SK-N-SH (cell line): ENCODE measurements at regions not wholly inside any gene's neighbourhood (a gene's known extent, or its start where the extent isn't known, plus 50 kb on each side); places are given as distances from the start of the nearest gene placed in this dataset.

Source experiments
- CTCF ChIA-PET: fragments of 300-600, 350-600 bp; formaldehyde crosslinking; extraction: SDS; loops from one replicate; lab custom pipeline; 2021; lab: Yijun Ruan, JAX
- POLR2A ChIA-PET: fragments of 350-600 bp; sonication (Branson Sonifier 250); formaldehyde crosslinking; extraction: SDS; loops from one replicate; lab custom pipeline; 2020; ENCODE audit warnings: antibody characterized with exemption, inconsistent platforms; lab: Yijun Ruan, JAX
- DNase-seq: peaks from one replicate; pipeline ENCODE4 v3.0.0; 2012
- H2AFZ ChIP-seq: fragments of 200-600 bp; sonication (generic); 2 replicates; pipeline ENCODE4 v1.8.1; 2016; ENCODE audit warnings: antibody characterized with exemption, mild to moderate bottlenecking, low read depth
- H3F3A ChIP-seq: fragments of 200-600 bp; sonication (generic); replicated peaks from 2 replicates; pipeline ENCODE3; 2016; ENCODE audit warnings: antibody characterized with exemption, mild to moderate bottlenecking; ENCODE audit not compliant: insufficient read depth
- H3K27ac ChIP-seq, 2 experiments: fragments of 200-500 bp in 1 of 2; fragments of 200-600 bp in 1 of 2; sonication (Bioruptor generic) in 1 of 2; sonication (generic), shearing (Covaris generic) in 1 of 2; 2 replicates each; pipeline versions ENCODE4 v1.5.1 to v1.6.1; 2014 to 2016; ENCODE audit warnings: low read depth in 2 of 2, inconsistent platforms in 1 of 2, low read length in 1 of 2, mild to moderate bottlenecking in 1 of 2, mixed read lengths in 1 of 2
- H3K27me3 ChIP-seq: fragments of 200-600 bp; sonication (generic), shearing (Covaris generic); 2 replicates; pipeline ENCODE4 v1.6.1; 2016; ENCODE audit warnings: mixed run types; ENCODE audit not compliant: insufficient read depth
- H3K36me3 ChIP-seq, 2 experiments: fragments of 200-500 bp in 1 of 2; fragments of 200-600 bp in 1 of 2; sonication (Bioruptor generic) in 1 of 2; sonication (generic) in 1 of 2; replicated peaks in 1 of 2; 2 replicates each; pipeline versions ENCODE3 to v1.5.1; 2014 to 2016; ENCODE audit warnings: low read length in 1 of 2, mild to moderate bottlenecking in 1 of 2; ENCODE audit not compliant: insufficient read depth in 2 of 2, control insufficient read depth in 1 of 2
- H3K4me1 ChIP-seq, 2 experiments: fragments of 200-500 bp in 1 of 2; fragments of 200-600 bp in 1 of 2; sonication (Bioruptor generic) in 1 of 2; sonication (generic), shearing (Covaris generic) in 1 of 2; 2 replicates each; pipeline versions ENCODE4 v1.5.1 to v1.6.1; 2014 to 2016; ENCODE audit warnings: low read depth in 1 of 2, low read length in 1 of 2, mixed run types in 1 of 2; ENCODE audit not compliant: insufficient read depth in 2 of 2, control insufficient read depth in 1 of 2
- H3K4me2 ChIP-seq: fragments of 200-600 bp; sonication (generic), shearing (Covaris generic); 2 replicates; pipeline ENCODE4 v1.6.1; 2017; ENCODE audit warnings: mixed run types
- H3K4me3 ChIP-seq, 2 experiments: fragments of 200-500 bp in 1 of 2; fragments of 200-600 bp in 1 of 2; sonication (Bioruptor generic) in 1 of 2; sonication (generic), shearing (Covaris generic) in 1 of 2; 2 replicates each; pipeline versions ENCODE4 v1.5.1 to v1.8.1; 2014 to 2016; ENCODE audit warnings: low read depth in 2 of 2, inconsistent platforms in 1 of 2, low read length in 1 of 2, mild to moderate bottlenecking in 1 of 2, mixed read lengths in 1 of 2, moderate library complexity in 1 of 2
- H3K79me2 ChIP-seq: fragments of 200-600 bp; sonication (generic); 2 replicates; pipeline ENCODE4 v1.8.1; 2017; ENCODE audit warnings: mild to moderate bottlenecking; ENCODE audit not compliant: insufficient read depth
- H3K9ac ChIP-seq: fragments of 200-600 bp; sonication (generic); 2 replicates; pipeline ENCODE4 v1.6.1; 2017; ENCODE audit warnings: mixed run types
- H3K9me2 ChIP-seq: fragments of 200-600 bp; sonication (generic); 2 replicates; pipeline ENCODE4 v1.6.1; 2017; ENCODE audit warnings: mixed run types
- H3K9me3 ChIP-seq: fragments of 200-600 bp; sonication (generic); 2 replicates; pipeline ENCODE4 v1.6.1; 2017; ENCODE audit warnings: mixed run types, mild to moderate bottlenecking, moderate library complexity
- H4K20me1 ChIP-seq: fragments of 200-600 bp; sonication (generic); 2 replicates; pipeline ENCODE4 v1.6.1; 2017; ENCODE audit warnings: mild to moderate bottlenecking, mixed run types; ENCODE audit not compliant: insufficient read depth
- EP300 ChIP-seq, 2 experiments: IDR thresholded peaks; 2 replicates each; pipeline versions ENCODE4 v1.4.0 to v1.6.1; 2012; ENCODE audit warnings: borderline replicate concordance in 1 of 2, low read depth in 1 of 2, low read length in 1 of 2
- EZH2phosphoT487 ChIP-seq: fragments of 200-600 bp; sonication (generic); IDR thresholded peaks from 2 replicates; pipeline ENCODE4 v1.6.1; 2017; ENCODE audit warnings: low read depth, mixed run types, mild to moderate bottlenecking, antibody characterized with exemption, moderate library complexity, borderline replicate concordance
- FOXJ3 ChIP-seq: sonication (generic); formaldehyde crosslinking; IDR thresholded peaks from 2 replicates; pipeline ENCODE4 v1.5.1; 2020; ENCODE audit warnings: mild to moderate bottlenecking, missing genetic modification reagents
- FOXM1 ChIP-seq: IDR thresholded peaks from 2 replicates; pipeline ENCODE4 v1.4.0; 2012; ENCODE audit warnings: low read depth, mild to moderate bottlenecking
- GABPA ChIP-seq: IDR thresholded peaks from 2 replicates; pipeline ENCODE4 v1.4.0; 2012; ENCODE audit warnings: low read depth, mild to moderate bottlenecking
- JUND ChIP-seq: IDR thresholded peaks from 2 replicates; pipeline ENCODE4 v1.4.0; 2012
- MXI1 ChIP-seq: IDR thresholded peaks from 2 replicates; pipeline ENCODE4 v1.6.1; 2012; ENCODE audit warnings: mild to moderate bottlenecking, low read depth, low read length, improper control_type of control experiment
- NFIC ChIP-seq: IDR thresholded peaks from 2 replicates; pipeline ENCODE4 v1.4.0; 2012; ENCODE audit warnings: borderline replicate concordance
- POLR2AphosphoS5 ChIP-seq: IDR thresholded peaks from 2 replicates; pipeline ENCODE4 v1.6.1; 2012; ENCODE audit warnings: low read depth, low read length
- RAD21 ChIP-seq: IDR thresholded peaks from 2 replicates; pipeline ENCODE4 v1.6.1; 2012; ENCODE audit warnings: mild to moderate bottlenecking, low read length
- RCOR1 ChIP-seq: fragments of 150-350 bp; IDR thresholded peaks from 2 replicates; pipeline ENCODE4 v1.6.1; 2017; ENCODE audit warnings: antibody characterized with exemption, low read length
- RXRA ChIP-seq: IDR thresholded peaks from 2 replicates; pipeline ENCODE4 v1.4.0; 2012; ENCODE audit warnings: low read depth, mild to moderate bottlenecking, borderline replicate concordance
- SMC3 ChIP-seq: IDR thresholded peaks from 2 replicates; pipeline ENCODE4 v1.6.1; 2012; ENCODE audit warnings: low read depth, low read length, improper control_type of control experiment
- TCF12 ChIP-seq: IDR thresholded peaks from 2 replicates; pipeline ENCODE4 v1.4.0; 2012
- TEAD4 ChIP-seq: IDR thresholded peaks from 2 replicates; pipeline ENCODE4 v1.4.0; 2012; ENCODE audit warnings: mild to moderate bottlenecking, borderline replicate concordance; ENCODE audit not compliant: insufficient read depth
- WGBS: methylation state at CpG from one replicate; pipeline ENCODE4 v1.1.6; 2017; ENCODE audit warnings: low lambda C conversion rate; 5-methylcytosine and 5-hydroxymethylcytosine counted together
- TF ChIP-seq, protein P1 (sequence below): fragments of 150-350 bp; IDR thresholded peaks from 2 replicates; pipeline ENCODE4 v1.6.1; 2017; ENCODE audit warnings: antibody characterized with exemption, low read length, low read depth, borderline replicate concordance
- TF ChIP-seq, protein P2 (sequence below): fragments of 150-350 bp; IDR thresholded peaks from 2 replicates; pipeline ENCODE4 v1.6.1; 2016; ENCODE audit warnings: mild to moderate bottlenecking, low read depth, low read length
- TF ChIP-seq, protein P3 (sequence below): IDR thresholded peaks from 2 replicates; pipeline ENCODE4; 2012
- TF ChIP-seq, protein P4 (sequence below): IDR thresholded peaks from 2 replicates; pipeline ENCODE4 v1.6.1; 2012; ENCODE audit warnings: mild to moderate bottlenecking, low read depth, low read length, moderate library complexity
- TF ChIP-seq, protein P5 (sequence below): IDR thresholded peaks from 2 replicates; pipeline ENCODE4 v1.4.0; 2012; ENCODE audit warnings: low read depth, borderline replicate concordance

DNA sequence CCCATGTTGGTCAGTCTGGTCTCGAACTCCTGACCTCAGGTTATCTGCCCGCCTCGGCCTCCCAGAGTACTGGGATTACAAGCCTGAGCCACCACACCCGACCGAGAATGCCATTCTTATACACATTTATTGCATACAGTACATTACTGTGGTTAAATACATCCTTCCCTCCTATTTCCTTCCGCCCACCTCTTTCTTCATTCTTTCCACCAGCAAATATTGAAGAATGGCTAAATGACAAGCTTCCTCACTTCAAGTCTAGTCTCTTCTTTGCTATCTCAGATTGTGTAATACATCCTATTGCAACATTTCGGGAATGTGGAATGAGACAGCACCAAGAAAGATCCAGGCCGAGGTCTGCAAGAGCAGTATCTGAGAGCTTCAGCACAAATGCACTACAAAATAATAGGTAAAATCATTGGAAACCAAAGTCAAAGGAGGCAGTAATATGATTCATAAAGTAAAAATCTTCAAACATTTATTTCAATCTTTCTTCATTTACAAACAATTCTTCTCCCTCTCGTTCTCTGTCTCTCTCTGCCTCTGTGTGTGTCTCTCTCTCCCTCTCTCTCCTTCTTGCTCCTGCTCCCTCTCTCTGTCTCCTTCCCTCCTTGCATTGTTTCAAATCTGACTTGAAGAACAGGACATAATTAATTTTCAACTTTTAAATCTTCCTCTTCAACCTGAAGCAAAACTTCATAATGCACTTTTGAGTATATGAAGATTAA is 94.7 kb upstream of the TGFBR2 start:
- Histone ChIP-seq H3K79me2 (no peaks in the 10 kb centered on the region), H3K4me1 (peaks cover 0 to 25% of the 10 kb centered on the region in 2 experiments; a peak in 2 of 4 replicates), H2AFZ (peak overlapping the region; percentile 45; the same call in 1 of the 2 replicates), H3K9me3 (no peaks in the 10 kb centered on the region), H3K4me2 (peak overlapping the region; percentile 7; the same call in 1 of the 2 replicates), H3K36me3 (no peaks in the 10 kb centered on the region), H3K9me2 (no peaks in the 10 kb centered on the region), H4K20me1 (no peaks in the 10 kb centered on the region), H3K9ac (no peak overlapping the region), H3K4me3 (no peak overlapping the region), H3K27me3 (no peaks in the 10 kb centered on the region), H3F3A (peaks cover 23% of the 10 kb centered on the region), H3K27ac (peak overlapping the region in 1 of 2 experiments; percentile 42; a peak in 2 of 4 replicates)
- WGBS = 38% methylated on average over 9 of the region's 9 CpGs
- TF ChIP-seq TEAD4 (0 out of 2 replicates have a peak, but pooled peaks have one; percentile 50), NFIC (0 out of 2 replicates have a peak, but pooled peaks have one; percentile 40), EZH2phosphoT487 (no peak), JUND (peak; percentile 40; the same call in 1 of the 2 replicates), SMC3 (no peak), RXRA (no peak), EP300 (IDR thresholded peaks at IDR 0.05; ENCODE audit: borderline replicate concordance in 1 of 2, low read depth in 1 of 2, low read length in 1 of 2) (peak in 1 of 2 experiments; percentile 30; a peak in 1 of 4 replicates), FOXJ3 (CRISPR knock-in tag) (no peak), TCF12 (peak; percentile 32; the same call in 1 of the 2 replicates), GABPA (no peak), MXI1 (no peak), RCOR1 (no peak), POLR2AphosphoS5 (no peak; the same call in 1 of the 2 replicates), RAD21 (no peak), FOXM1 (no peak)
- TF ChIP-seq, protein P1, sequence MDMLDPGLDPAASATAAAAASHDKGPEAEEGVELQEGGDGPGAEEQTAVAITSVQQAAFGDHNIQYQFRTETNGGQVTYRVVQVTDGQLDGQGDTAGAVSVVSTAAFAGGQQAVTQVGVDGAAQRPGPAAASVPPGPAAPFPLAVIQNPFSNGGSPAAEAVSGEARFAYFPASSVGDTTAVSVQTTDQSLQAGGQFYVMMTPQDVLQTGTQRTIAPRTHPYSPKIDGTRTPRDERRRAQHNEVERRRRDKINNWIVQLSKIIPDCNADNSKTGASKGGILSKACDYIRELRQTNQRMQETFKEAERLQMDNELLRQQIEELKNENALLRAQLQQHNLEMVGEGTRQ = no peak
- TF ChIP-seq, protein P2, sequence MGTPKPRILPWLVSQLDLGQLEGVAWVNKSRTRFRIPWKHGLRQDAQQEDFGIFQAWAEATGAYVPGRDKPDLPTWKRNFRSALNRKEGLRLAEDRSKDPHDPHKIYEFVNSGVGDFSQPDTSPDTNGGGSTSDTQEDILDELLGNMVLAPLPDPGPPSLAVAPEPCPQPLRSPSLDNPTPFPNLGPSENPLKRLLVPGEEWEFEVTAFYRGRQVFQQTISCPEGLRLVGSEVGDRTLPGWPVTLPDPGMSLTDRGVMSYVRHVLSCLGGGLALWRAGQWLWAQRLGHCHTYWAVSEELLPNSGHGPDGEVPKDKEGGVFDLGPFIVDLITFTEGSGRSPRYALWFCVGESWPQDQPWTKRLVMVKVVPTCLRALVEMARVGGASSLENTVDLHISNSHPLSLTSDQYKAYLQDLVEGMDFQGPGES = no peak
- TF ChIP-seq, protein P3, sequence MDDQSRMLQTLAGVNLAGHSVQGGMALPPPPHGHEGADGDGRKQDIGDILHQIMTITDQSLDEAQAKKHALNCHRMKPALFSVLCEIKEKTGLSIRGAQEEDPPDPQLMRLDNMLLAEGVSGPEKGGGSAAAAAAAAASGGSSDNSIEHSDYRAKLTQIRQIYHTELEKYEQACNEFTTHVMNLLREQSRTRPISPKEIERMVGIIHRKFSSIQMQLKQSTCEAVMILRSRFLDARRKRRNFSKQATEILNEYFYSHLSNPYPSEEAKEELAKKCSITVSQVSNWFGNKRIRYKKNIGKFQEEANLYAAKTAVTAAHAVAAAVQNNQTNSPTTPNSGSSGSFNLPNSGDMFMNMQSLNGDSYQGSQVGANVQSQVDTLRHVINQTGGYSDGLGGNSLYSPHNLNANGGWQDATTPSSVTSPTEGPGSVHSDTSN = peak; percentile 63
- TF ChIP-seq, protein P4, sequence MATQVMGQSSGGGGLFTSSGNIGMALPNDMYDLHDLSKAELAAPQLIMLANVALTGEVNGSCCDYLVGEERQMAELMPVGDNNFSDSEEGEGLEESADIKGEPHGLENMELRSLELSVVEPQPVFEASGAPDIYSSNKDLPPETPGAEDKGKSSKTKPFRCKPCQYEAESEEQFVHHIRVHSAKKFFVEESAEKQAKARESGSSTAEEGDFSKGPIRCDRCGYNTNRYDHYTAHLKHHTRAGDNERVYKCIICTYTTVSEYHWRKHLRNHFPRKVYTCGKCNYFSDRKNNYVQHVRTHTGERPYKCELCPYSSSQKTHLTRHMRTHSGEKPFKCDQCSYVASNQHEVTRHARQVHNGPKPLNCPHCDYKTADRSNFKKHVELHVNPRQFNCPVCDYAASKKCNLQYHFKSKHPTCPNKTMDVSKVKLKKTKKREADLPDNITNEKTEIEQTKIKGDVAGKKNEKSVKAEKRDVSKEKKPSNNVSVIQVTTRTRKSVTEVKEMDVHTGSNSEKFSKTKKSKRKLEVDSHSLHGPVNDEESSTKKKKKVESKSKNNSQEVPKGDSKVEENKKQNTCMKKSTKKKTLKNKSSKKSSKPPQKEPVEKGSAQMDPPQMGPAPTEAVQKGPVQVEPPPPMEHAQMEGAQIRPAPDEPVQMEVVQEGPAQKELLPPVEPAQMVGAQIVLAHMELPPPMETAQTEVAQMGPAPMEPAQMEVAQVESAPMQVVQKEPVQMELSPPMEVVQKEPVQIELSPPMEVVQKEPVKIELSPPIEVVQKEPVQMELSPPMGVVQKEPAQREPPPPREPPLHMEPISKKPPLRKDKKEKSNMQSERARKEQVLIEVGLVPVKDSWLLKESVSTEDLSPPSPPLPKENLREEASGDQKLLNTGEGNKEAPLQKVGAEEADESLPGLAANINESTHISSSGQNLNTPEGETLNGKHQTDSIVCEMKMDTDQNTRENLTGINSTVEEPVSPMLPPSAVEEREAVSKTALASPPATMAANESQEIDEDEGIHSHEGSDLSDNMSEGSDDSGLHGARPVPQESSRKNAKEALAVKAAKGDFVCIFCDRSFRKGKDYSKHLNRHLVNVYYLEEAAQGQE = no peak
- TF ChIP-seq, protein P5, sequence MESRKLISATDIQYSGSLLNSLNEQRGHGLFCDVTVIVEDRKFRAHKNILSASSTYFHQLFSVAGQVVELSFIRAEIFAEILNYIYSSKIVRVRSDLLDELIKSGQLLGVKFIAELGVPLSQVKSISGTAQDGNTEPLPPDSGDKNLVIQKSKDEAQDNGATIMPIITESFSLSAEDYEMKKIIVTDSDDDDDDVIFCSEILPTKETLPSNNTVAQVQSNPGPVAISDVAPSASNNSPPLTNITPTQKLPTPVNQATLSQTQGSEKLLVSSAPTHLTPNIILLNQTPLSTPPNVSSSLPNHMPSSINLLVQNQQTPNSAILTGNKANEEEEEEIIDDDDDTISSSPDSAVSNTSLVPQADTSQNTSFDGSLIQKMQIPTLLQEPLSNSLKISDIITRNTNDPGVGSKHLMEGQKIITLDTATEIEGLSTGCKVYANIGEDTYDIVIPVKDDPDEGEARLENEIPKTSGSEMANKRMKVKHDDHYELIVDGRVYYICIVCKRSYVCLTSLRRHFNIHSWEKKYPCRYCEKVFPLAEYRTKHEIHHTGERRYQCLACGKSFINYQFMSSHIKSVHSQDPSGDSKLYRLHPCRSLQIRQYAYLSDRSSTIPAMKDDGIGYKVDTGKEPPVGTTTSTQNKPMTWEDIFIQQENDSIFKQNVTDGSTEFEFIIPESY = no peak
- ChIA-PET POLR2A (no interaction called here), CTCF (no interaction called here)
- DNase-seq = no peak
